GM21619 (cell line): ENCODE measurements at regions not wholly inside any gene's neighbourhood (a gene's known extent, or its start where the extent isn't known, plus 50 kb on each side); places are given as distances from the start of the nearest gene placed in this dataset.

Experiments used
- ATAC-seq: cut with Tn5 transposase; IDR thresholded peaks from one replicate; pipeline ENCODE4 v1.9.1; 2021; ENCODE audit not compliant: unreplicated experiment

GRCh38 chr7:96638669-96639068 lies 71.0 kb downstream of the SEM1 start:
- no peak for ATAC-seq

DNA sequence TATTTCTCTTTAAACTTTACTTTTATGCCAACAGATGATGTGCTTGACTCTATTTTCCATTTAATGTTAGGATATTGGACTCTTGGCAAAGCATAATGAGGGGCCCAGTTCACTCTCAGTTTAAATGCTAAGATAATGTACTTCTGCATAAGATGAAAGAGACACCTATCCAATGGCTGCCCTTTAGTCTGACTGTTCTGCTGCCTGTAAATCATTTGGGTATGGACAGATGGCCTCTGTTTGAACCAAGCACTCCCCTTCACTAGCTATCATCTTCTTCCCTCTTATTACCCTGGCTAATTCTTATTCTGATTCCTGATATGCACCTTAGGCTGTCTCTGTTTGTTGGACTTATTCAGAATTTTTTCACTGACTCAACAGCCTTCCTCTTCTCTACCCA lies 72.1 kb downstream of the SEM1 start:
- no peak for ATAC-seq

DNA sequence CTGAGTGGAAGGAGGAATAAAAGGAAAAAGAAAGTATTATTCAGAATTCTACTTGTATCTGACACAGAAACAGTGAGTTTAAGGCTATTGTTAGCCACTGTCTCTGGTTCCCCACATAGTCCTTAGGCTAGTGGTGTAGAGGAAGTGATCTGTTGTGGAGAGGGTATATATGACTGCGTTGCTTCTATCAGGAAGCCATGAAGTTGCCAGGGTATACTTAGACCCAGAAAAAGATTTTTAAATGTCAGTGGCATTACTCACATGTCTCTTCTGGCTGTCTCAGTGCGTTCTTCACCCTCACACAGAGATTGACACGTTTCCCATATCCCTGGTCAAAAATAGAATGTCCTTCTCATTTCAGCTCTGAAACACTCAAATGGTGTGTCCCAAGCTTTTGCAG lies 72.7 kb downstream of the SEM1 start:
- no peak for ATAC-seq

DNA sequence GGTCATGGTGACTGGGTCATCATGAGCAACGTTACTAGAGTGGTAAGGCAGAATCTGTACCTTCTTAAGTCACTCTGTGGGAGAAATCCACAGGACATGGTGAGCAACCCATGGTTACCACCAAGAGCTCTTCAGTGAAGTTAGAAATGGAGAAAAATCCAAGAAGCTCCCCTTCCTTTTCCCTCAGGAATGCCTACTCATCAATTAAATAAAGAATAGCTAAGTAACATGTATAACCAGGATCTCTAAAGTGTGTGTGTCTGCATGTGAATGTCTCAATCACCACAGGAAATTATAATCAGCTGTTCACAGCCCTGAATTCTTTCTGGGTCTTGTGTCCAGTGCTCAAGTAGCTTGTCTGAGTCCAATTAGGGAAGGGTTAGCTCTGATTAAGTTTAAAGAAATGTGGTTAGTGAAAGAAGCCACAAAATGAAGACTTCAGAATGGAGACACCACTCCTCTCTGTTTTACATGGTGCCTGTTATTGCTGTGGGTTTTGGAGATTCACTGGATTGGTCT lies 73.2 kb downstream of the SEM1 start:
- ATAC-seq, result no peak

- no peak for ATAC-seq
These were observed 79.8 kb downstream of the SEM1 start for GRCh38 chr7:96629884-96630283.

DNA sequence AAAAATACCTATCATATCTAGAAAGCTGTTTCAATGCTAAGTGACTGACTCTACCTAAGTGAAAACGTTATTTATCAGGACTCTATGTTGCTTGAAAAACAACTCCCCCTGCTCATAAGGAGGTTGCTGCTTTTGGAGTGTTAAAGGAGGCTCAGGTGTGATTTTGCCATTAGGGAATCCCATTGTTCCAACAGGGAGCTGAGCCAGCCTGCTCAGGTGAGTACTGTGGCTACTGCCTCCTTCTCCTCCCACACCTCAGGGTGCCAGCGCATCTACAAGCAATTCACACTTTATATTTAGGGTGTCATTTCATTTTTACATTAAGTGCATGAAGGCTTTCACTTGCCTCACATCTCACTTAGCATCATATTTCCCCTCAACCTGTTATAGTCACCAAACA lies 84.7 kb downstream of the SEM1 start:
- no peak for ATAC-seq

DNA sequence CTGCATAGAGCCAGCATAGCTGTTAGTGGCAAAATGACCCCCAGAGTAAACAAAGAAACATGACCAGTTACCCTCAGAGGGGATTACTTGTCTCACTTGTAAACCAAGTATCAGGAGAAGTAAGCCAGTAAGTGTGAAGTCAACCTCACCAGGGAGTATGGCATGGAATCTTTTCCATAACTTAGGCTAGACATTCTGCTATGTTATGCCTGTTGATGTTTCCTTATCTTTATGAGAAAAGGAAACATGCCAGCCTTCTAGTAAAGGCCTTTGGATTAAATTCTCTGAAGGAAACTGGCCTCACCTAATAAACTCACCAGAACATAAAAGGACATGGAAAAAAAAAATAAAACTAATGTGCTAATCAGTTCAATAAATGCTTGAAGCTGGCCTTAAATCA lies 87.7 kb downstream of the SEM1 start:
- no peak for ATAC-seq

GRCh38 chr7:96614154-96614867 lies 95.3 kb downstream of the SEM1 start:
- ATAC-seq, result no peak

DNA sequence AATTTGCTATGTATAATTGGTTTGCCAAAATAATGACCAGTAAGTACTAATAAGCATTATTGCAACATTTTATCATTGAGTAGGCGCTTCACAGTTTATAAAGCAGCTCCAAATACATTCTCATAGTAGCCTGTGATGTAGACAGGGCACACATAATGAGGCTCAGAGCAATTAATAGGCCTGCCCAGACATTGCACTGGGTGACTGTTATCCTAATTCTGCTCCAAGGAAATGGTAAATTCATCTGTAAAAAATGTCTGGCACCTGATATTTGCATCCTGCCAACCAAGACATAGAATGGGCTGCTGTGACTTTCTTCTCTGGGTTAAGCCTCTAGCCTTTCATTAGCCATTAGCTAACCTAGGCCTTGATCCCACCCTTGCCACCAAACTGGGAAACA lies 97.6 kb downstream of the SEM1 start:
- ATAC-seq, result no peak

GRCh38 chr7:96605045-96605716 lies 104.5 kb downstream of the SEM1 start:
- no peak for ATAC-seq

DNA sequence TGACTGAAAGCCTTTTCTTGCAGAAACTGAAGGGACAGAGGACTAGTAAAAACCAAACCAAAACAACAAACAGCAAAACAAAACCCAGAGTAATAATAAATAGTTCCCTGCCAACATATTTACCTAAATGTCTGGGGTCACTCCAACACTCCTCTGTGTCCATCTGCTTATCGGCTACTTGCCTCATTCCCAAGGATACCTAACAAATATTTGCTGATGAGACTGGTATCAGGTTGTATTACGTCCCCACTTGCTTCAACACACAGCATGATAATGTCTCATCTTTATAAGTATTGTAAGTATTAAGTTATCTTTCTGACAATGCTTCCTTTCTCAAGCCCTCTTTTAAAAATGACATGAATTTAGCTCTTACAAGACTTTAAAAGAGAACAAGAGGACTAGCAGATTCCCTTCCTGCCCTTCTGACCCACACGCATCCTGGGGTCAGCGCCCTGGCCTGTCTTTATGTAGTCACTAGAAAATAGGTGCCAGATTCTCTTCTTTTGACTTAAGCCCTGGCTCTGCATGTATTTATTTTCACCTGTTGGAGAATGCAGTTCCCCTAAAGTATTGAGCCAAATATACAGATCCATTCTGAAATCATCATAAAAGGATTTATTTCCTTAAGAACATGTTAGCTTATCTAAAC lies 110.2 kb downstream of the SEM1 start:
- ATAC-seq, result no peak

- no peak for ATAC-seq
These were observed 111.2 kb downstream of the SEM1 start for GRCh38 chr7:96598421-96598820.

GRCh38 chr7:96596120-96596826 lies 113.4 kb downstream of the SEM1 start:
- ATAC-seq, result no peak

- no peak for ATAC-seq
These were observed 117.6 kb downstream of the SEM1 start for GRCh38 chr7:96591900-96592676.

- ATAC-seq, result no peak
These were observed 118.3 kb downstream of the SEM1 start for GRCh38 chr7:96591159-96591899.

- no peak for ATAC-seq
These were observed 120.6 kb downstream of the SEM1 start for GRCh38 chr7:96589038-96589437.

GRCh38 chr7:96579119-96579518 lies 130.5 kb downstream of the SEM1 start:
- no peak for ATAC-seq

DNA sequence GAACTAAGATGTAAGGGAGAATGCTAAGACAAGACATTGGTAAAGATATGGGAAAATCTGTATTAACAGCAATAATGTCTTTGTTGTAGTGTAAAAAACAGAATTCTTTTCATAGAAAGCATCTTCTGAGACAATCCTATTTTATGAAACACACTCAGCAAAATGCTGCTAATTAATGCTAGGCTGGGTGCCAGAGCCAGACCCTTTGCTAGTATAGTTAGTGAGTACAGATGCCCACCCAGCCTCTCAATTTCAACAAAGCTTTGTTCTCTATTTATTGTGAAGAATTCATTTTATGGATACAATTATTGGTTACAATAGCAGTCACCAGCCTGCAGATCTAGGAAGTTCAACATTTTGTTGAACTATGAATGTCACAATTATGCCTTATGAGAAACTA lies 131.0 kb downstream of the SEM1 start:
- ATAC-seq, result no peak

- ATAC-seq, result no peak
These were observed 146.2 kb downstream of the SEM1 start for GRCh38 chr7:96563409-96563808.

- ATAC-seq, result no peak
These were observed 146.7 kb downstream of the SEM1 start for GRCh38 chr7:96562966-96563365.
